CD4-positive, CD25-positive, alpha-beta regulatory T cell (primary cell): ENCODE measurements at regions not wholly inside any gene's neighbourhood (a gene's known extent, or its start where the extent isn't known, plus 50 kb on each side); places are given as distances from the start of the nearest gene placed in this dataset.
"Not testable (repeated sequence)": the region's sequence is repeated elsewhere in the genome, so short reads cannot be mapped to it uniquely, and the experiment has no call there.

Source experiments
- ATAC-seq, 2 donors: fragments of 150-1000 bp; cut with Tn5 transposase; one replicate each; pipeline ENCODE4 v1.10.0; 2021; ENCODE audit warnings: low read depth in 2 of 2, moderate number of reproducible peaks in 2 of 2, moderate library complexity in 1 of 2
- DNase-seq, 3 donors: peaks; one replicate each; pipeline versions ENCODE4 v3.0.0 to v3.0.0-alpha.2; 2012 to 2022; ENCODE audit warnings: mixed read lengths in 1 of 3
- H3K27ac ChIP-seq: one replicate; pipeline ENCODE4 v1.7.0; 2013; ENCODE audit warnings: mild to moderate bottlenecking, low read length; ENCODE audit not compliant: insufficient read depth, poor library complexity, severe bottlenecking
- H3K27me3 ChIP-seq: one replicate; pipeline ENCODE4 v1.7.0; 2013; ENCODE audit warnings: low read length; ENCODE audit not compliant: control insufficient read depth, insufficient read depth
- H3K36me3 ChIP-seq: one replicate; pipeline ENCODE4 v1.7.0; 2013; ENCODE audit warnings: mild to moderate bottlenecking, low read length, moderate library complexity; ENCODE audit not compliant: control insufficient read depth, insufficient read depth
- H3K4me1 ChIP-seq: 2 replicates; pipeline ENCODE4 v1.7.0; 2013; ENCODE audit warnings: mild to moderate bottlenecking, low read length; ENCODE audit not compliant: insufficient read depth, control insufficient read depth, poor library complexity, severe bottlenecking
- H3K4me3 ChIP-seq: one replicate; pipeline ENCODE4 v1.7.0; 2013; ENCODE audit warnings: low read depth, mild to moderate bottlenecking, low read length, moderate library complexity
- H3K9me3 ChIP-seq, 2 experiments: 1 replicate in 1 of 2; 2 replicates in 1 of 2; pipeline ENCODE4 v1.7.0; 2013; ENCODE audit warnings: low read length in 2 of 2, mild to moderate bottlenecking in 1 of 2, moderate library complexity in 1 of 2; ENCODE audit not compliant: control insufficient read depth in 2 of 2
- H3K27ac Mint-ChIP-seq, 3 donors: one replicate each; pipeline ENCODE4 v1.8.0; 2020 to 2022; ENCODE audit warnings: mild to moderate bottlenecking in 3 of 3, mixed read lengths in 3 of 3, moderate library complexity in 2 of 3
- H3K27me3 Mint-ChIP-seq: one replicate; pipeline ENCODE4 v1.8.0; 2022; ENCODE audit warnings: mild to moderate bottlenecking, mixed read lengths
- H3K36me3 Mint-ChIP-seq: one replicate; pipeline ENCODE4 v1.8.0; 2020; ENCODE audit warnings: mixed read lengths
- H3K4me1 Mint-ChIP-seq, 4 donors: one replicate each; pipeline ENCODE4 v1.8.0; 2020 to 2022; ENCODE audit warnings: mixed read lengths in 4 of 4, mild to moderate bottlenecking in 1 of 4
- H3K4me3 Mint-ChIP-seq, 4 donors: one replicate each; pipeline ENCODE4 v1.8.0; 2020 to 2022; ENCODE audit warnings: mild to moderate bottlenecking in 4 of 4, mixed read lengths in 4 of 4, moderate library complexity in 3 of 4
- H3K9me3 Mint-ChIP-seq, 7 donors: one replicate each; pipeline ENCODE4 v1.8.0; 2020 to 2022; ENCODE audit warnings: mixed read lengths in 7 of 7, mild to moderate bottlenecking in 3 of 7, moderate library complexity in 2 of 7

DNA sequence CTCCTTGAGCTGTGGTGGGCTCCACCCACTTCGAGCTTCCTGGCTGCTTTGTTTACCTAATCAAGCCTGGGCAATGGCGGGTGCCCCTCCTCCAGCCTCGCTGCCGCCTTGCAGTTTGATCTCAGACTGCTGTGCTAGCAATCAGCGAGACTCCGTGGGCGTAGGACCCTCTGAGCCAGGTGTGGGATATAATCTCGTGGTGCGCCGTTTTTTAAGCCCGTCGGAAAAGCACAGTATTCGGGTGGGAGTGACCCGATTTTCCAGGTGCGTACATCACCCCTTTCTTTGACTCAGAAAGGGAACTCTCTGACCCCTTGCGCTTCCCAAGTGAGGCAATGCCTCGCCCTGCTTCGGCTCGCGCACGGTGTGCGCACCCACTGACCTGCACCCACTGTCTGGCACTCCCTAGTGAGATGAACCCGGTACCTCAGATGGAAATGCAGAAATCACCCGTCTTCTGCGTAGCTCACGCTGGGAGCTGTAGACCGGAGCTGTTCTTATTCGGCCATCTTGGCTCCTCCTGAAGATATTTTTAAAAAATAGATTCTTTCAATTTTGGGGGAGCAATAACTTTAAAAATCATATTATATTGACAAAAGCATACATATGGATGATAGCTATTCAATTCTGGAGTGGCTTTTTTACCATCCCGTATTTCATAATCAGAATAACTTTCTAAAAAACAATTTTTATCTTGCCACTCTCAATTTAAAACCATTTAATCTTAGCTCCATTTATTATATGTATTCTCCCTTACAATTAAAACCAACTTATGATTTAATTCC, 517.5 kb upstream of the NUDT12 start:
- not testable (repeated sequence) for H3K27me3 Mint-ChIP-seq, H3K4me1 ChIP-seq, DNase-seq, H3K9me3 ChIP-seq, H3K27me3 ChIP-seq, H3K27ac Mint-ChIP-seq, H3K36me3 Mint-ChIP-seq, H3K27ac ChIP-seq, H3K4me3 Mint-ChIP-seq, H3K36me3 ChIP-seq, H3K4me3 ChIP-seq, H3K4me1 Mint-ChIP-seq, ATAC-seq
- H3K9me3 Mint-ChIP-seq: peaks cover 2 to 12% (median 4%) of the 10 kb centered on the region in 7 donors

DNA sequence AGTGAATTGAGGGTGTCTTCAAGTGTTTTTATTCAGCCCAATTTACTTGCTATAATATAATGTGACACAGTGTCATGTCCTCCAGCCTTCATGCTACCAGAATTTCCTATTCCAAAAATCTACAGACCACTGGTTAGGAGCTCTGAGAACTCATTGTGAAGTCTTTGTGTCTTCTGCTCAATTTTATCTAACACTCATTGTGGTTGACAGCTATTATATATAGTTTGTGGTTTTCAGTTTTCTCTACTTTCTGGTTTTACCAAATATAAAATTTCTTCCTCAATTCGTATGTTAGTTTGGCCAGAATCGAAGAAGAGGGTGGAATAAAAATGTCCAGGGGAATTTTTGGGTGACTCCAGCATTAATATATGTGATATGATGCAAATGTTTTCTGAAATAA, 509.3 kb upstream of the NUDT12 start:
- Mint-ChIP-seq H3K9me3 (peaks cover 0 to 14% (median 6%) of the 10 kb centered on the region in 7 donors), H3K4me3 (no peak overlapping the region), H3K27me3 (no peaks in the 10 kb centered on the region), H3K27ac (no peak overlapping the region), H3K36me3 (no peaks in the 10 kb centered on the region), H3K4me1 (no peaks in the 10 kb centered on the region)
- Histone ChIP-seq H3K27me3 (no peaks in the 10 kb centered on the region), H3K9me3 (peaks cover 0 to 5% of the 10 kb centered on the region in 2 experiments), H3K27ac (no peak overlapping the region), H3K4me1 (no peaks in the 10 kb centered on the region), H3K4me3 (no peak overlapping the region), H3K36me3 (no peaks in the 10 kb centered on the region)
- DNase-seq (no peak), ATAC-seq (no peak)

DNA sequence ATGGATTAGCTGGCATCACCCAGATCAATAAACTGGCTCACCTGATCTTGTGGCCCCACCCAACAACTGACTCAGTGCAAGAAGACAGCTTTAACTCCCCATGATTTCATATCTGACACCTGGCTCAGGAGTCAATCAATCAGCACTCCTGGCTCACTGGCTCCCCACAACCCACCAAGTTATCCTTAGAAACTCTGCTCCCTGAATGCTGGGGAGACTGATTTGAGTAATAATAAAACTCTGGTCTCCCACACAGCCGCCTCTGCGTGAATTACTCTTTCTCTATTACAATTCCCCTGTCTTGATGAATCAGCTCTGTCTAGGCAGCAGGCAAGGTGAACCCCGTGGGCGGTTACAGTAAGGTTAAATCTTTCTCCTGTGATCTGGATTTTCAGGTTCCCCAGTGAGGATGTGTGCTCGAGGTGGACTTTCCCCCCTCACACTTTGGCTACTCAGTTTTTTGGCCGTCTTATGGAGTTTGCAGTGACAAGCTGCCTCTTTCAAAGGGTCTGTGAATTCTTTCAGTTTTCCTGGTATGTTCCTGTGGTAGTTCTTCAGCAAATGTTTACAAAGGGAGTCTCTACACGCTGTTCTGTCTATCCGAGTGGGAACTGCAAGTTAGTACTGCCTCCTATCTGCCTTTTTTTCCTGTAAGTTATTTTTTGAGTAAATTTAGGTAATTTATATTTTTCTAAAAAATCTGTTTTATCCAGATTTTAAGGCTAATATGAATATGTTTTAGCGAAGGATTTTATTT, 500.2 kb upstream of the NUDT12 start:
- no peak for ATAC-seq
- Histone ChIP-seq H3K27ac (no peak overlapping the region), H3K4me1 (no peaks in the 10 kb centered on the region), H3K36me3 (no peaks in the 10 kb centered on the region), H3K4me3 (no peak overlapping the region), H3K9me3 (peaks cover 0 to 4% of the 10 kb centered on the region in 2 experiments), H3K27me3 (no peaks in the 10 kb centered on the region)
- Mint-ChIP-seq H3K4me1 (no peaks in the 10 kb centered on the region), H3K4me3 (no peak overlapping the region), H3K27me3 (no peaks in the 10 kb centered on the region), H3K36me3 (no peaks in the 10 kb centered on the region), H3K9me3 (peaks cover 2 to 17% (median 4%) of the 10 kb centered on the region in 7 donors), H3K27ac (no peak overlapping the region)
- DNase-seq: no peak

DNA sequence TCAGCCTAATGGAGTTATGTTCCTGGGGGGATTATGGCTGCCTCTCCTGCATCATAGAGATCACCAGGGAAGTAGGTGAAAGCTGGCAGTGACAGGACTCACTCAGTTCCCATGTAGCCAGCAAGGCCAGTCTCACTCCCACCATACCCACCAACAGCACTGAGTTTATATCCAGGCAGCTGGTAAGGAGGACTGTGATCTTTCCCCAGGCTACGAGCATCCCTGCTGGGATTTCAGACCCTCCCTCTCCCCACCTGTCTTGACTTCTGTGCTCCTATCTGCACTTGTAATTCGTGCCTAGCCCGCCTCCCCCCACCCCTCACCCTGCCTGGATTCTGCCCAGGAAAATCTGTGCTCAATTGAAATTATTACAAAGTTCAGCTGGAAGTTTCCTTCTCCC, 499.1 kb upstream of the NUDT12 start:
- Histone ChIP-seq H3K4me1 (no peaks in the 10 kb centered on the region), H3K36me3 (no peaks in the 10 kb centered on the region), H3K4me3 (no peak overlapping the region), H3K27ac (no peak overlapping the region), H3K27me3 (no peaks in the 10 kb centered on the region), H3K9me3 (peaks cover 0 to 4% of the 10 kb centered on the region in 2 experiments)
- peaks cover 2 to 17% (median 5%) of the 10 kb centered on the region in 7 donors for H3K9me3 Mint-ChIP-seq
- H3K4me1 Mint-ChIP-seq: no peaks in the 10 kb centered on the region
- no peaks in the 10 kb centered on the region for H3K27me3 Mint-ChIP-seq
- H3K27ac Mint-ChIP-seq: no peak overlapping the region
- H3K36me3 Mint-ChIP-seq: no peaks in the 10 kb centered on the region
- ATAC-seq (no peak), DNase-seq (no peak)
- no peak overlapping the region for H3K4me3 Mint-ChIP-seq

GRCh38 chr5:104053353-104053649, 490.7 kb upstream of the NUDT12 start:
- ATAC-seq (no peak), DNase-seq (no peak)
- no peaks in the 10 kb centered on the region for H3K9me3 ChIP-seq
- no peaks in the 10 kb centered on the region for H3K36me3 ChIP-seq
- Mint-ChIP-seq H3K9me3 (peaks cover 0 to 13% (median 5%) of the 10 kb centered on the region in 7 donors), H3K36me3 (no peaks in the 10 kb centered on the region), H3K4me3 (no peak overlapping the region), H3K27me3 (no peaks in the 10 kb centered on the region), H3K4me1 (no peaks in the 10 kb centered on the region), H3K27ac (no peak overlapping the region)
- H3K4me3 ChIP-seq: no peak overlapping the region
- H3K27me3 ChIP-seq: no peaks in the 10 kb centered on the region
- no peak overlapping the region for H3K27ac ChIP-seq
- no peaks in the 10 kb centered on the region for H3K4me1 ChIP-seq

DNA sequence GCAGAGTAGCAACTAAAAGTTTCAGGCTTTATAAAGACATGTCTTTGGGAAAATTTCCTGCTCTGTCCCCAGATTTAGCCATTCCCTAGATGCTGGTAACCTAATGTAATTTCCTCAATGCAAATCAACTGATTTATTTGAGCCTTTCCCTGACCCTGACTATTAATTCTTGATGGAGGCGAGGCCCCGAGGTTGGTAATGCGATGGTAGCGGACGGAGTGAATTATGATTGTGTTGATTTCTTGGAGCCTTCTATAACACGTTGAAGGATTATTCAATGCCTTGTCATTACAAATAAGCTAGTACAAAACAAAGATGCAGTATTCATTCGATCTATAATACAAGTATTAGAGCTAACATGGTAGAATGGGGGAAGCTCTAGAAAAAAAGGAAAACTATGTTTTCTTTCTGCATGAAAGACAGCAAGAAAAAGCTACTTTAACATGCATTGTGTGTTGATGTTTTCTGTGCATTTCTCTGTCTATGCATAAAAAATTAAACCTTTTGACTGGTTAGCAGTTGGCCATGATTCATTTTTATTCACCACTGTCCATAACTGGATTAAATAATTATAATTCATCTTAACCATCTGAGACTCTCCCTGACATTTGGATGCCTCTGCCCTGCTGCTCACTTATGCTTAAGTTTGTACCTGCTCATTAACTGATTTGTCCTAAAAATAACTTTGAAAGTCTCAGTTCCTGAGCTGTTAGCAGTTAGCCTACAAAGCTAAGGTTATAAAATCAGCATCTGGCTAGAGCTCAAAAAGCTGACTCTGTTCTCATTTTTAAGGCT, 490.2 kb upstream of the NUDT12 start:
- no peak overlapping the region for H3K27ac ChIP-seq
- Mint-ChIP-seq H3K4me3 (no peak overlapping the region), H3K27me3 (no peaks in the 10 kb centered on the region), H3K27ac (no peak overlapping the region), H3K9me3 (peaks cover 0 to 13% (median 5%) of the 10 kb centered on the region in 7 donors), H3K36me3 (no peaks in the 10 kb centered on the region), H3K4me1 (no peaks in the 10 kb centered on the region)
- H3K36me3 ChIP-seq: no peaks in the 10 kb centered on the region
- no peaks in the 10 kb centered on the region for H3K9me3 ChIP-seq
- H3K27me3 ChIP-seq: no peaks in the 10 kb centered on the region
- no peak overlapping the region for H3K4me3 ChIP-seq
- H3K4me1 ChIP-seq: no peaks in the 10 kb centered on the region
- DNase-seq (no peak), ATAC-seq (no peak)

DNA sequence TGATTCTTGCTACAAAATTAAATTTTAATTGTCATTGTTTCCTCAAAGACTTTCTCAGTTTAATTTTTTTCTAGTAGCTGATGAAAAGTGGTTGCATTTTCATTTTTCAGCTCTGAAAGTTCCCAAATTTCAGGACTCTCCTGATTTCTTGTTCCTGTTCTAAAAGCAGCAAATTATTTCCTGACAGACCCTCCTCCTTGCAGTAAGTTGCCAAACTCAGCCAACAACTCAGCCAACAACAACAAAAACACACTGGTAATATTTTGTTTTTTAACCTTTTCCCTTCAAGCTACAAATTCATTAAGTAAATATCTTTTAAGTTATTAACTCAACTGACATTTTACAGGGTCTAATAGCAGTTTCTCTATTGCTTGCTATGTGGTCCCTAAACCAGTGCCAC, 487.8 kb upstream of the NUDT12 start:
- Mint-ChIP-seq H3K36me3 (no peaks in the 10 kb centered on the region), H3K9me3 (peaks cover 0 to 13% (median 6%) of the 10 kb centered on the region in 7 donors), H3K27ac (no peak overlapping the region), H3K27me3 (no peaks in the 10 kb centered on the region), H3K4me1 (no peaks in the 10 kb centered on the region), H3K4me3 (no peak overlapping the region)
- H3K4me3 ChIP-seq: no peak overlapping the region
- DNase-seq (no peak), ATAC-seq (no peak)
- H3K9me3 ChIP-seq: no peaks in the 10 kb centered on the region
- H3K27me3 ChIP-seq: no peaks in the 10 kb centered on the region
- no peak overlapping the region for H3K27ac ChIP-seq
- H3K4me1 ChIP-seq: no peaks in the 10 kb centered on the region
- no peaks in the 10 kb centered on the region for H3K36me3 ChIP-seq
